DND-41 (cell line): ENCODE measurements at regions not wholly inside any gene's neighbourhood (a gene's known extent, or its start where the extent isn't known, plus 50 kb on each side); places are given as distances from the start of the nearest gene placed in this dataset.

ENCODE experiments used
- ATAC-seq: fragments of 200-7000 bp; cut with Tn5 transposase; 3 replicates; pipeline ENCODE4 v1.9.1; 2021; ENCODE audit warnings: low read depth; ENCODE audit not compliant: insufficient read depth
- DNase-seq: peaks from one replicate; pipeline ENCODE4 v3.0.0-alpha.2; 2020
- H2AFZ ChIP-seq: 2 replicates; pipeline ENCODE4 v1.6.0; 2012; ENCODE audit warnings: low read depth, low read length
- H3K27ac ChIP-seq: 2 replicates; pipeline ENCODE4 v1.5.1; 2012; ENCODE audit warnings: low read length, inconsistent platforms
- H3K27me3 ChIP-seq: fragments of 200-600 bp; sonication (generic); 2 replicates; pipeline ENCODE4 v1.6.0; 2012; ENCODE audit warnings: low read length, mild to moderate bottlenecking, inconsistent platforms; ENCODE audit not compliant: insufficient read depth, poor library complexity
- H3K36me3 ChIP-seq: 2 replicates; pipeline ENCODE4 v1.5.1; 2012; ENCODE audit warnings: low read length, inconsistent platforms; ENCODE audit not compliant: insufficient read depth
- H3K4me1 ChIP-seq: 2 replicates; pipeline ENCODE4 v1.5.1; 2012; ENCODE audit warnings: mild to moderate bottlenecking, low read length; ENCODE audit not compliant: insufficient read depth
- H3K4me2 ChIP-seq: 2 replicates; pipeline ENCODE4 v1.6.0; 2012; ENCODE audit warnings: mild to moderate bottlenecking, moderate library complexity, low read length, inconsistent platforms; ENCODE audit not compliant: insufficient read depth
- H3K4me3 ChIP-seq, 2 experiments: fragments of 200-600 bp in 1 of 2; shearing (Covaris generic) in 1 of 2; 2 replicates each; pipeline ENCODE4 v1.5.1; 2012 to 2016; ENCODE audit warnings: inconsistent platforms in 2 of 2, low read length in 2 of 2, mild to moderate bottlenecking in 2 of 2, low read depth in 1 of 2, moderate library complexity in 1 of 2
- H3K79me2 ChIP-seq: 2 replicates; pipeline ENCODE4 v1.6.0; 2012; ENCODE audit warnings: low read length, inconsistent platforms; ENCODE audit not compliant: insufficient read depth
- H3K9ac ChIP-seq: 2 replicates; pipeline ENCODE4 v1.6.0; 2012; ENCODE audit warnings: low read depth, mild to moderate bottlenecking, inconsistent platforms, low read length, moderate library complexity
- H3K9me3 ChIP-seq: 2 replicates; pipeline ENCODE4 v1.5.1; 2012; ENCODE audit warnings: low read length, moderate library complexity, mild to moderate bottlenecking, inconsistent platforms; ENCODE audit not compliant: insufficient read depth, severe bottlenecking
- H4K20me1 ChIP-seq: 2 replicates; pipeline ENCODE4 v1.6.0; 2012; ENCODE audit warnings: low read length; ENCODE audit not compliant: insufficient read depth
- EZH2 ChIP-seq: IDR thresholded peaks from 3 replicates; pipeline ENCODE4 v1.6.1; 2012; ENCODE audit warnings: borderline replicate concordance, low read depth, mild to moderate bottlenecking, moderate library complexity, low read length, inconsistent platforms; ENCODE audit not compliant: severe bottlenecking
- TF ChIP-seq, protein P1 (sequence below): IDR thresholded peaks from 2 replicates; pipeline ENCODE4 v1.5.1; 2012; ENCODE audit warnings: borderline replicate concordance, low read length, moderate library complexity, mild to moderate bottlenecking; ENCODE audit not compliant: poor library complexity, severe bottlenecking; ENCODE audit errors: extremely low read depth

- peaks cover 95% of the 10 kb centered on the region for H3K79me2 ChIP-seq
- H3K4me3 ChIP-seq, result no peak overlapping the region
- no peaks in the 10 kb centered on the region for H4K20me1 ChIP-seq
- no peaks in the 10 kb centered on the region for H3K27me3 ChIP-seq
- 0 out of 2 replicates have a peak, but pooled peaks cover 3% of the 10 kb centered on the region for H3K4me1 ChIP-seq
- ATAC-seq, result no peak
- no peak overlapping the region for H3K9ac ChIP-seq
- H3K9me3 ChIP-seq, result no peaks in the 10 kb centered on the region
- no peak overlapping the region for H3K27ac ChIP-seq
- no peak overlapping the region for H2AFZ ChIP-seq
- H3K4me2 ChIP-seq, result no peak overlapping the region
- no peak for DNase-seq
- H3K36me3 ChIP-seq, result peaks cover 19% of the 10 kb centered on the region
- TF ChIP-seq, protein P1, sequence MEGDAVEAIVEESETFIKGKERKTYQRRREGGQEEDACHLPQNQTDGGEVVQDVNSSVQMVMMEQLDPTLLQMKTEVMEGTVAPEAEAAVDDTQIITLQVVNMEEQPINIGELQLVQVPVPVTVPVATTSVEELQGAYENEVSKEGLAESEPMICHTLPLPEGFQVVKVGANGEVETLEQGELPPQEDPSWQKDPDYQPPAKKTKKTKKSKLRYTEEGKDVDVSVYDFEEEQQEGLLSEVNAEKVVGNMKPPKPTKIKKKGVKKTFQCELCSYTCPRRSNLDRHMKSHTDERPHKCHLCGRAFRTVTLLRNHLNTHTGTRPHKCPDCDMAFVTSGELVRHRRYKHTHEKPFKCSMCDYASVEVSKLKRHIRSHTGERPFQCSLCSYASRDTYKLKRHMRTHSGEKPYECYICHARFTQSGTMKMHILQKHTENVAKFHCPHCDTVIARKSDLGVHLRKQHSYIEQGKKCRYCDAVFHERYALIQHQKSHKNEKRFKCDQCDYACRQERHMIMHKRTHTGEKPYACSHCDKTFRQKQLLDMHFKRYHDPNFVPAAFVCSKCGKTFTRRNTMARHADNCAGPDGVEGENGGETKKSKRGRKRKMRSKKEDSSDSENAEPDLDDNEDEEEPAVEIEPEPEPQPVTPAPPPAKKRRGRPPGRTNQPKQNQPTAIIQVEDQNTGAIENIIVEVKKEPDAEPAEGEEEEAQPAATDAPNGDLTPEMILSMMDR, result no peak
- no peak for TF ChIP-seq EZH2
Measured at GRCh38 chr6:144593392-144593791, 308.3 kb downstream of the UTRN start.

DNA sequence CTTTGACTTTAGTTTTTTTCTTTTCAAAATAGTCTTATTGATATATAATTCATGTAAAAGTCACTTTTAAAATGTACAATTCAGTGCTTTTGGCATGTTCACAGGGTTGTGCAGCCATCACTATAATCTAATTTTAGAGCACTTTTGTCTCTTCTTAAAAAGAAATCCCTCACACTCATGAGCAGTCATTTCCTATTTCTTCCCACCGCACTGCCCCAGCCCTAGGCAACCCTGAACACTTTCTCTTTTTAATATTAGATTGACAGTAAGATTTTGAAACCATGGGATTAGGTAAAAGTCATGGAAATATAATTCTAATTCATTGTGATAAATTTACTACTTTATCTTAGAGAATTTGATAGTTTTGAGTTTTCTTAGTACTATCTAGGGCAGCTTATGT, 309.4 kb downstream of the UTRN start:
- Histone ChIP-seq H3K27me3 (no peaks in the 10 kb centered on the region), H3K79me2 (peaks cover 92% of the 10 kb centered on the region), H3K27ac (no peak overlapping the region), H3K4me1 (0 out of 2 replicates have a peak, but pooled peaks cover 3% of the 10 kb centered on the region), H3K9me3 (no peaks in the 10 kb centered on the region), H3K4me2 (no peak overlapping the region), H3K36me3 (peaks cover 19% of the 10 kb centered on the region), H3K9ac (no peak overlapping the region), H2AFZ (no peak overlapping the region), H4K20me1 (no peaks in the 10 kb centered on the region), H3K4me3 (no peak overlapping the region)
- DNase-seq (no peak), ATAC-seq (no peak)
- TF ChIP-seq EZH2, result no peak
- TF ChIP-seq, protein P1, result no peak

GRCh38 chr6:144595266-144595665, 310.1 kb downstream of the UTRN start:
- DNase-seq (no peak), ATAC-seq (no peak)
- Histone ChIP-seq H3K9me3 (no peaks in the 10 kb centered on the region), H3K4me1 (0 out of 2 replicates have a peak, but pooled peaks cover 3% of the 10 kb centered on the region), H3K27me3 (no peaks in the 10 kb centered on the region), H3K4me2 (no peak overlapping the region), H2AFZ (no peak overlapping the region), H4K20me1 (no peaks in the 10 kb centered on the region), H3K27ac (no peak overlapping the region), H3K4me3 (no peak overlapping the region), H3K9ac (no peak overlapping the region), H3K79me2 (peaks cover 92% of the 10 kb centered on the region), H3K36me3 (peaks cover 23% of the 10 kb centered on the region)
- TF ChIP-seq EZH2, result no peak
- TF ChIP-seq, protein P1, result no peak

DNA sequence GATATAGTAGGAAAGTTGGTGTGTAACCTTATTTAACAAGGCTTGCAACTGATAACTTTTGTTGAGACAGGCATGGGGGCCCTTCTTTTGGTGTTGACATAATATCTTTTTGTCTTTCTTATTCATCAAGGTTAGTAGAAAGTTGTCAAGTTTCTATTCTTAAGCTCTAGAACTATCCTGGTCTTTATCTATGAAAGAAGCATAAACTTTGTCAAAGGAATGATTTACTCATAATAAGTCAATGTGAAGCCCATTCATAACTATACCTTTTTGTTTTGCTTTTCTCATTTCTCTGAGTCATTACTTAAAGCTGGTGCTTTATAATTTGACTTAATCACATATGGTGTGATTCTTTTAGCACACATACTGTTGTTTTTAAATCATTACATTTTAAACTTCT, 312.4 kb downstream of the UTRN start:
- Histone ChIP-seq H3K79me2 (peaks cover 90% of the 10 kb centered on the region), H3K27me3 (no peaks in the 10 kb centered on the region), H4K20me1 (no peaks in the 10 kb centered on the region), H3K4me2 (no peak overlapping the region), H2AFZ (no peak overlapping the region), H3K4me1 (peaks cover 4% of the 10 kb centered on the region), H3K27ac (no peak overlapping the region), H3K4me3 (no peak overlapping the region), H3K9me3 (no peaks in the 10 kb centered on the region), H3K36me3 (peaks cover 13% of the 10 kb centered on the region), H3K9ac (no peak overlapping the region)
- DNase-seq (no peak), ATAC-seq (no peak)
- TF ChIP-seq, protein P1, result no peak
